Stimulated activated CD8-positive, alpha-beta memory T cell treated with anti-CD3 and anti-CD28 coated beads, Interleukin-15, amount 100 ng/mL, for 4 hours (primary cell): ENCODE measurements at regions not wholly inside any gene's neighbourhood (a gene's known extent, or its start where the extent isn't known, plus 50 kb on each side); places are given as distances from the start of the nearest gene placed in this dataset.
"Not testable (repeated sequence)": the region's sequence is repeated elsewhere in the genome, so short reads cannot be mapped to it uniquely, and the experiment has no call there.

Experiments used
- DNase-seq, 2 donors: peaks; one replicate each; pipeline ENCODE4 v3.0.0-alpha.2; 2020; ENCODE audit warnings: low read depth in 2 of 2

GRCh38 chr12:13924286-13924685 is 57.1 kb downstream of the GRIN2B start:
- no peak for DNase-seq

- no peak for DNase-seq
These were observed 62.5 kb downstream of the GRIN2B start for GRCh38 chr12:13918897-13919296.

DNA sequence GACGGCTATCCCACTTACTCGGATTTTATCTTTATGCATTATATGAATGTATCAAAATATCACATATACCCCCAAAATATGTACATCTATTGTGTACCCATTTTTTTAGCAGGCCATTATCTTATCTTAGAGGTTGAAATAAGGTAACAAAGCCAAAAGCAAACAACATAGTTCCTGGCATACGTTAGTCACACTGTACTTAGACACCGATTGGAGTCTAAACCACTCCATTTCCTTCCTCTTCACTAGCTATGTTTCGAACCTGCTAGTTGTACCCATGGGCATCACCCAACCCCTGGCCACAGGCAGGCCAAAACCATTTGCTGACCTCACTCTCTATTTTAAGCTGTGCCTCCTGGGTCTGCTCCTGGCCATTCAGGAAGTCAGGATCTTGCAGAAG is 66.3 kb downstream of the GRIN2B start:
- DNase-seq, result no peak

DNA sequence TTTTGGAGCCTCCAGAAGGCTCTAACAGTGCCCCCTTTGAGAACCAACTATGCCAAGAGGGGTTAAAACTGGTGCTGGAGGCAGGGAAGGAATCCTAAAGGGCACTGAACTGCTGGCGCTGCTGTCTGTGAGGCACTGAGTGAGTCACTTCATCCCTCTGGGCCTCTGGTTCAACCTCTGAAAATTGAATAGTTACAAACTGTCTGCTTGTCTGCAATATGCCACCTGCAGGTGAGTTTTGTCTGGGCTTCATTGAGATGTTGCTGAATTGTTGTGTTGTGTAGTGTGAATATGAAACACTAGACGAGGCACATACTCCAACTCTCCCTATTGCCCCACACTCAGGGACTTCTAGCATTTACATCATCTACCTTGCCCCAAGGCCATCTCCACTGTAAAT is 68.0 kb downstream of the GRIN2B start:
- no peak for DNase-seq

DNA sequence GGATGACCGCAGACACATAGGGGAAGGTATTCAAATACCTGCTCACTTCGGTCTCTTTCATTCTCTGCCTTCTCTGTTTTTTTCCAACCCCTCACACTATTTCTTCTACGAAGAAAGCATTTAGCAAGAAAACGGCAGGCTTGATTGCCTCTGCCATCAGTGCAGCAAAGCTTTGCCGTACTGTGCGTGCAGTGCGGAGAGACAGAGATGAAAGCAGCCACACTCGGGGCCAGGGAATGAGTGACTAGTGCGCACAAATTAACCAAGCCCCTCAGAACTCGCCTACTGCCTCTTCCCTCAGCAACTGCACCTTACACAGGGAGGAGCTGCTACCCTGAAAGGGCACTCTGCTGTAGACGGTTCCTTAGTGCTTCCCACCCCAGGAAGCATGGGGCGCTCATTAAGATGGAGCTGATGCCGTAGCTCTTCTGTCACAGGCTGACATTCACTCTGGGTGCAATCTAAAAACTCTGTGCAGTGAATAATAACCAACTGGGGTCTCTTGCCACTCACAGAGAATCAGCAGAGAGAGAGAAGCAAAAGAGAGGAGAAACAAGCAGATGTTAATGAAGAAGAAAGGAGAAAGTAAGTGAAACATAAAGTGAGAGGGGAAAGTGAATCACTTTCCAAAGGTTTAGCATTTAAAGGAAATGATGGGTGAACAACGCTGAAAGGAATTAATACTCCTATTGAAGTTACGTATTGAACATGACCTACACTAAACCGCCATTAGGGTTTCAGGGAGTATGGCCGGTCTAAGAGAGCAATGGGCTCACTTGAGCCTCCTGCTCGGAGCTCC is 69.4 kb downstream of the GRIN2B start:
- DNase-seq, result no peak

DNA sequence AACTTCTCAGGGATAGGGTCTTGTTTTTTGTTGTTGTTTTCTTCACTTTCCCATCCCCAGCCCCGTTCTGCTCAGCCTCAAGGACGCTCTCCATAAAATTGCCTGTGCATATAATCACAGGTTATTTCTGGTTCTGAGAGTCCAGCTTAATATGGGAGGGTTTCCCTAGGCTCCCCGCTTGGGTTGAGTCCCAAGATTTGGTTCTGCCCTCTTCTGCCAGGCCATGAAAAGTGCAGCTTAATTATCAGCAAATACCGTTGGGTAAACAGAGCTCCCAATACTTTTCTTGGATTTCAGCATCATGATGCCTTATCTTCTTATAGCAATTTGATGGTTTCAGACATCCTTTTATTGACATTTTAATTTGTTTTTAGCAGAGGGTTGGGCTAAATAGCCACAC is 75.6 kb downstream of the GRIN2B start:
- DNase-seq, result no peak

DNA sequence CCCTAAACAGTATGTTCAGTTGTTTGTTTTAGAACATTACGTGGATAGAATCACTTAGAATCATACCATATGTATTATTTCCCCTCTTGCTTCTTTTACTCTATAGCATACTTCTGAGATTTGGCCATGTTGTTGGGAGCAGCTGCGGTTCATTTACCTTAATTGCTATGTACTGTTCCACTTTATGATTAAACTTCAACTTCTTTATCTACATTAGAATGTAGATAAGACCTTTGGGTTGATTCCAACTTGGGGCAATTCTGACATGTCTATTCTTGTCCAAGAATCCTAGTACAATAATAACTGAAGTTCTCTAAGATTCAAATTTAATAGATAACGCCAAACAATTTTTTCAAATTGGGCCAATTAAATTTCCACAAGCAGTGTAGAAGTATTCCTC is 80.7 kb downstream of the GRIN2B start:
- DNase-seq, result no peak

DNA sequence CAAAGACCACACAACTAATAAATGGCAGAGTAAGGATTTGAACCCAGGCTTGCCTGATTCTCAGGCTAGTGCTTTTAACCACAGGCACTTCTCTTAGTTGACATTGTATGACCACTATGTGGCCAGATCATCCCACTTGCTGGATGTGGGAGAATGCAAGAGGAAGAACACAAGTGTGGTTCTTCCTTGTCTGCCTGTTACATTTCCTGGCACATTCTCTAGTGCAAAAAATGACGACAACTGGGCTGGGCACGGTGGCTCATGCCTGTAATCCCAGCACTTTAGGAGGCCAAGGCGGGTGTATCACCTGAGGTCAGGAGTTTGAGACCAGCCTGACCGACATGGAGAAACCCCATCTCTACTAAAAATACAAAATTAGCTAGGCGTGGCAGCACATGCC is 83.0 kb downstream of the GRIN2B start:
- DNase-seq, result not testable (repeated sequence)

GRCh38 chr12:13897811-13898210 is 83.6 kb downstream of the GRIN2B start:
- no peak for DNase-seq

- DNase-seq, result no peak
These were observed 85.3 kb downstream of the GRIN2B start for GRCh38 chr12:13896063-13896626.

DNA sequence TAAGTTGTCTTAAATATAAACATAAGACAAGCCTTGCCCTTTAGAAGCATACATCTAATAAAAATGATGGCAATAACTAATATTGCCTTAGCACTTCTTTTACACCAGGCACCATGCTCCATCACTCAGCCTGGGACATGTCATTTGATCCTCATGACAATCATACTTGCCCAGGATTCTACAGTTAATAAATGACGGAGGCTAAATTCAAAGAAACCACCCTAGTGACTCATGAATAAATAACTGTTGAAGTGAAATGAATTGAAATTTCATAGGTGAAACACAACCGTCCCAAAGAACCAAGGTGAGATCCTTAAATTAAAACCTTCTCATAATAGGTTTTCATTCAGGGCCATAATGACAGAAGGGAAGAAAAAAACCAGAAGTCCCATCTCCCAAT is 89.5 kb downstream of the GRIN2B start:
- DNase-seq, result no peak

GRCh38 chr12:13890943-13891342 is 90.5 kb downstream of the GRIN2B start:
- DNase-seq, result no peak

DNA sequence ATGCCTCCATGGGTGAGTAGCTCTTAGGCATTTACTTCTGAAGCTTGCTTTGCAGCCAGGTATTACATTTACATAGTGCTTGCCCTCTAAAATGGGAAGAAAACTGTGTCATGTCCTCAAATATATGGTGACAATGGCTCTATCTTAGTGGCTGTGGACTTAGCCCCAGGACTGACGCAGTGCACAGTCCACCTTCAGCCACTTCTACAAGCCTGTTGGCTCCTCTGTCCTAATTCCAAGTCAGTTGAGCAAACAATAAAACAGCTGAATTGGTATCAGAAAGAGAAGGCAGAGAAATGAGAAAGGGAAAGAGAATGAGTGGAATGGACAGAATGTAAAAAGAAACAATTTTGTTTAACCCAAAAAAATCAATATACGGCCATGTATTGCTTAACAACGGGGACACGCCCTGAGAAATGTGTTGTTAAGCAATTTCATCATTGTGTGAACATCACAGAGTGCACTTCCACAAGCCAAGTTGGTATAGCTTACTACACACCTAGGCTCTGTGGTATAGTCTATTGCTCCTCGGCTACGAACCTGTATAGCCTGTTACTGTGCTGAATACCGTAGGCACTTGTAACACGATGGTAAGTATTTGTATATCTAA is 93.5 kb downstream of the GRIN2B start:
- no peak for DNase-seq

- DNase-seq, result no peak
These were observed 99.2 kb downstream of the GRIN2B start for GRCh38 chr12:13882176-13882575.

DNA sequence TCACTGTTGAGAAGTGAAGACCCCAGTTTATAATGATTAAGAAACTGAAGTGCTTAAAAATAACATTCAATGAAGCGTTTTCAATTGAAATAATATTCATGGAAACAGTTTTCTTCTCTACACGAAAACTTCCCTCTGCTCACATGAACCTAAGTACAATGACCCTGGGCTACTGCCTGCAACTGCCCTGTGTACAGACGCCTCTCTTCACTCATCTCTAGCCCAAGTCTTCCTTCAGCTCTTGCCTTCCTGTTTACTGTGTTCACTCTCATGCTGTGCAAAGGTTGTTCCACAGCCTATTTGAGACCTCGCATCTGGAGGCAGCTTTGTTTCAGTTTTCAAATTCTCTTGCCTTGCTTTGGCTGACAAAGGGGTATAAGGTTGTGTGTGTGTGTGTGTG is 100.8 kb downstream of the GRIN2B start:
- DNase-seq, result no peak

GRCh38 chr12:13875744-13876143 is 105.7 kb downstream of the GRIN2B start:
- no peak for DNase-seq

GRCh38 chr12:13870255-13870654 is 111.1 kb downstream of the GRIN2B start:
- DNase-seq, result no peak

DNA sequence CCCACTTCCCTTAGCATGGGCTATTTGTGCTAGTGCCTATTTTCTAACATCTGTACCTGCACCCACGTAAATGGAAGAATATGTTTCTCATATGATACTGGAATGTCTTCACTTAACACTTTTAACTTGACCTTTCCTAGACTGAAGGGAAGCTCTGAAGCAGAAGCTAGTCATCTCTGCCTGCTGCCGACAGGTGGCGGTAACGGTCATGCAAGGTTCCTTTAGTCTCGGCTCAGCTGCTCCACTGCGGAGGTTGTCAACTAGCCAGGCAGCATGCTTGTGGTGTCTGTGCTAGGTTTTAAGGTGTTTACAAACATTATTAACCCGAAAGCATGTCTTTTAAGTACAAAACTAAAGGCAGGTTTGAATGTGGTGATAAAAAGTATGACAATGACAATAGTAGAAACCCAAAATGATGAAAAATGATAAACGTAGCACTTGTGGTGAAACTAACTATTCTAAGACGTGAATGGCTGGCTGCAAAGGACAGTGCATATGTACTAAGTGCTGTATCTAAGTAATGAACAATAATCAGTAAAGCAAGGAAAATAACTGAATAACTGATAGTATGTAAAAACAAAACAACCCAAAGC is 117.2 kb downstream of the GRIN2B start:
- peak in 1 of 2 donors; percentile 3 for DNase-seq

DNA sequence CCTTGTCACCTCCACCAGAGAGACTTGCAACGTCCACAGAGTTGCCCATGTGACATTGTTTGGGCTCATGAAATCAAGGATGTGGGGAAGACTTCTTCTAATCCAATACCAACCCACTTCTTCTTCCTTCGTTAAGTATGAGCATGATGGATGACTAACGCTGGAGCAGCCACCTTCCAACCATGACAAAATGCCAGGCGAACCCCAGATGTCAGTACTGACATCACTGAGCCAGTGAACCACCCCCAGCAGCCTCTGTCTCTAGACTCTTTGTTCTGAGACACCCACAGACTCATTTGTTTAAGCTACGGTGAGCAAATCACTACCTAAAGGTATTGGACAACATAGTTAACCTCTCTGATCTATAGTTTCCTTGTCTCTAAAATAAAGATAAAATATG is 123.7 kb downstream of the GRIN2B start:
- no peak for DNase-seq

GRCh38 chr12:13853471-13853870 is 127.9 kb downstream of the GRIN2B start:
- no peak for DNase-seq

GRCh38 chr12:13851828-13852227 is 129.6 kb downstream of the GRIN2B start:
- DNase-seq, result no peak

- DNase-seq, result no peak
These were observed 131.9 kb downstream of the GRIN2B start for GRCh38 chr12:13849456-13849855.

DNA sequence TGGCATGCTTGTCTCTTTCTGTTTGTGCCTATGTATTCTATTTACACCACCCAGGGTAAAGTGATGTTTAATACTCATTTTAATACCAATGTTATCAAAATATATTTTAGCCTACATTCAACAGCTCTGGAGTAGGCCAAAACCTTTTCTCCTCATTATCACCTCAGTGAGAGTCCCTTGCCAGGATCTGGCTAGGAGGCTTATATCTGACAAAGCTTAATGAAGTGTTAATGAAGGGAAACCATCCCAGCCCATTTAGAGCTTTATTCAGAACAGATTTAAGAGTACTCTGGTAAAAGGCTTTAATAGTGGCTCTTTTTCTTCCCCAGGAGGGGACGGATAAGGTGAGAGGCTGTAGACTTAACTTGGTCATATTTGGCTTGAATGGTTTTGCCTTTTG is 137.6 kb downstream of the GRIN2B start:
- no peak for DNase-seq
